ENCODE measurements at regions not wholly inside any gene's neighbourhood (a gene's known extent, or its start where the extent isn't known, plus 50 kb on each side); places are given as distances from the start of the nearest gene placed in this dataset.

DNA sequence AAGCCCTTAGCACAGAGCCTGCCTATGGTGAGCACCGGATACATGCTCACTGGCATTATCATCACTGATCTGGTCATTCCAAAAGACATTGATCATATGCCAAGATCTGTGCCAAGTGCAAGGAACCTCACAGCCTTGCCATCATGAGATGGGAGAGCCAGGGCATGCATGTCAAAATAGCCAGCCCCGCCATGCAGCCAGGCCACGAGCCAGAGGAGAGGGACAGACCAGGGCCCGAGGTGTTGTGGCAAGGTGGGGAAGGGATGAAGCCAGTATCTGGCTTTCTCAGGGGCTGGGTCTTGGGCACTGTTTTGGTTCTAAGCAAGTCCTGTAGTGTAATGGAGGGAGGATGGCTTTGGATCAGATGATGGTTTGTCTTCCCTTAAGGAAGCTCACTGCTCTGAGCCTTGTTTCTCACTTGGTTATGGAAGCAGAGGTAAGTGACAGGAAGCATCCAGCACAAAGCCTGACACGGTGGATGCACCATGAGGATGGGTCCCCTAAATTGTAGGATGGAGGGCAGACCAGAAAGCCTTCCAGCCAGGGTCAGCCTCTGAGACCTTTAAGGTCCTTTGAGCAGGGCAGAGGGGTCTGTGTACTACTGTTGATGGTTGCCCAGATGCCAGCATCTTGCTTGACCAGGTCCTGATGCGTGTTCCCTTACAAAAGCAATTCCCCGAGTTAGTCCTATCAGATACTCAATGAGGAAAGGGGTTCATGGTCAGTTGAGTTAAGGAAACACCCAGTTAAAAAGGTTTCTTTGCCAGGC is 247.7 kb upstream of the TLE3 start:
- peaks cover 5% of the 10 kb centered on the region for H3K27me3 Mint-ChIP-seq
- no peaks in the 10 kb centered on the region for H3K36me3 Mint-ChIP-seq (ENCODE audit: low read depth)
- H3K27ac Mint-ChIP-seq, result no peak overlapping the region
- DNase-seq (no peak), ATAC-seq (no peak)
- H3K4me1 Mint-ChIP-seq, result peaks cover 5% of the 10 kb centered on the region
- H3K4me3 Mint-ChIP-seq, result no peak overlapping the region
- H3K9me3 Mint-ChIP-seq, result no peaks in the 10 kb centered on the region

DNA sequence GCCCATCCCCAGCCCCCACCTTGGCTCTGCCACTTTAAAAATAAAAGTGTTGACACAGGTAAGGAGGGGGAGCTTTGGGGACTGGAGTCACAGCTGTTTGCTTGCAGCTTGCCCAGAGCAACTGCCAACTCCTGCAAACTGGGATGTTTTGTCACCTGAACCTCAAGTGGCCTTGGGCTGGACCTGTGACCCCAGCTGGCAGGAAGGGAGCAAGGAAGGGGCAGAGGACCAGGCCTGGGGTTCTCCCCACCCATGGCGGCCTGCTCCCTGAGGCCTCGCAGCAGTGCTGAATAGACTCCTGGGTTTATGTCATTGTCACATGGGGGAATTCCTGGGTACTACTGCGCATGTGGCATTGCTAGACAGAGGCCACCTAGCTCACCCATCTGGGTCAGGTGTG is 246.9 kb upstream of the TLE3 start:
- Mint-ChIP-seq H3K27me3 (peaks cover 5% of the 10 kb centered on the region), H3K4me1 (peaks cover 5% of the 10 kb centered on the region), H3K4me3 (no peak overlapping the region), H3K27ac (no peak overlapping the region), H3K36me3 (ENCODE audit: low read depth) (no peaks in the 10 kb centered on the region), H3K9me3 (no peaks in the 10 kb centered on the region)
- ATAC-seq, result no peak
- no peak for DNase-seq

DNA sequence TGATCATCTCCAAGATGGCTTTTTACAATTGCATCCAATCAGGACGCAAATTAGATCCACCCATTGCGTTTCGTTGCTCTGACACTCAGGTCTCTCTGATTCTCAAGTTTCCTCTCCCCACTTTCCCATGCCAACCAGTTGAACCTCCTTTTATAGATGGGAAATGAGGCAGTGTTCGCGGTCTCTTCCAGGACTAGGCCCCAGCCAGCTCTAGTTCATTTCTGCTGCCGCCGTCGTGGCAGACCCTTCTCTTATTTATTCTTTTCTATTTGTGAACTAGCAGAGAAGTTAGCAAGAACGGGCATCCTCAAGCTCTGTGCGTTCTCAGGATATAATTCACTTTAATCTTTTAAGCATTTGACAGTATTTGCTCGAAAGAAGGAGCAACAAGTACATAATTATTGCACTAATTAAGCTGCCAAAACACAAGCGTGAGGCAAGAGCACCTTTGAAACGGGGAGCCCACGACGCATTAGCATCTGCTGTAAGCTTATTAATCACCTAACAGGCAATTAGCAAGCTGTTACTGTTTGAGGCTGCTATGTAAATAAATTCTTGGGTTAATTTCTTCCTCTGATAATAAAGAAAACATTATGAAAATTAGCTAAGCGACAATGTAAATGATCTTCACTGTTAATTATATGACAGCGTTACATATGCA is 246.4 kb upstream of the TLE3 start:
- Mint-ChIP-seq H3K9me3 (no peaks in the 10 kb centered on the region), H3K4me3 (no peak overlapping the region), H3K27ac (no peak overlapping the region), H3K27me3 (peaks cover 4% of the 10 kb centered on the region), H3K4me1 (peaks cover 5% of the 10 kb centered on the region), H3K36me3 (ENCODE audit: low read depth) (no peaks in the 10 kb centered on the region)
- DNase-seq, result no peak
- no peak for ATAC-seq

DNA sequence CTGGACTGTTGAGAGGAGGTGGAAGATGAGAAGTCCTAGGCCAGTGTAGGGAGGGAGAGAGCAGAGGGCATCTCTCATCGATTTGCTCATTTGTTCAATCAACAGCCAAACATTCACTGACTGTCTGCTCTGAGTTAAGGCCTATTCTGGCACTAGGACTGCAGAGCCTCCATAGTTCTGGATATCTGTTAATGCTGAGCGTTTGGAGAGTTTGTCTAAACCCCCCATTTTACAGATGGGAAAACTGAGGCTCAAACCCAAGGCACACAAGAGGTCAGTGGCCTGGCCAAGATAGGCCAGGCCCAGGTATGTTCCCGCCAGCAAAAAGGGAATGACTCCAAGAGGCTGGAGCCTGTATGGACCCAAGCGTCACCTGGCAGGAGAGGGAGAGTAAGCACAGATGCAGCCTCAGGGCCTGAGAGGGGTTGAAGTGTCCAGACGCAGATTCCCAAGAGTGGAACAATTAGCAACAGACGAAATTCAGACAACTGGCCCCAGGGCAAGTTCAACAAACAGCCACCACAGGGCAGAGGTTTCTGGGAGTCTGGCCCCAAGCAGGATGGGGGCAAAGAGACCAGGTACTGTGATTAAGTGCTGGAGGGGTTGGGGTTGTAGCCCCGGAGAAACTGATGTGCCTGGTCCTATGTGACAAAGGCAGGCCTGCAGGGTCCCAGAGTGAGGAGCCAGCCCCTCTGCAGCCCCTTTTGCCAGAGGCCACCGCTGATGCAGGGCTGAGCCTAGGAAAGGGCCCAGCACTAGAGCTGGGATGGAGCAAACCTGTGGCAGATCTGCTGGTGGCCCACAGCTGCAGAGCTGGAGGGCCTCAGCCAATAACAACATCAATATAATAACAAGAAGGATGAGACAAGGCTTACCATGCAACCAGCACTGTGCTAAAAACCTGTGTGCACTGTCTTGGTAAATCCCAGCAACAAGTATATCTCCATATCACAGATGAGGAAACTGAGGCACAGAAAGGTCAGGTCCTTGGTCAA is 245.1 kb upstream of the TLE3 start:
- Mint-ChIP-seq H3K36me3 (ENCODE audit: low read depth) (no peaks in the 10 kb centered on the region), H3K4me1 (no peaks in the 10 kb centered on the region), H3K27me3 (peaks cover under 1% of the 10 kb centered on the region), H3K9me3 (no peaks in the 10 kb centered on the region), H3K4me3 (no peak overlapping the region), H3K27ac (no peak overlapping the region)
- ATAC-seq (no peak), DNase-seq (no peak)

DNA sequence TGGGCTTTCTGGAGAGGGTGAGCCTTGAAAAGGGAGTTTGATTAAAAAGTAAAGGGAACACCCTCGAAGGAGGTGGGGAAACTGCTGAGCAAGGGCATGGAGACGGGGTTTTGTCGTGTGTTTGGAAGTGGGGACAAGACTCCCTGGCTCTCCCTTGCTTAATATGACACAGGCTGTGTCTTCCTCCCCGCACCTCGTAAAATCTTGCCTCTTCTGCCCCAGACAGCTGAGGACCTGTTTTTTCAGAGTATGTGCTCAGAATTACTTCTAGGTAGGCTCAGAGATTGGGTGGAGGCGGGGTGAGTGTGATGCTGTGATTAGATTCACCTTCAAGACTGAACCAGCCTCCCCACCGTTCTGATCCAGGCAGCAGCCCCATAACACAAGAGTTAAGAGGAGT is 244.4 kb upstream of the TLE3 start:
- H3K36me3 Mint-ChIP-seq (ENCODE audit: low read depth), result no peaks in the 10 kb centered on the region
- no peak for ATAC-seq
- H3K9me3 Mint-ChIP-seq, result no peaks in the 10 kb centered on the region
- H3K27ac Mint-ChIP-seq, result no peak overlapping the region
- no peaks in the 10 kb centered on the region for H3K4me1 Mint-ChIP-seq
- no peak overlapping the region for H3K4me3 Mint-ChIP-seq
- no peak for DNase-seq
- no peaks in the 10 kb centered on the region for H3K27me3 Mint-ChIP-seq

DNA sequence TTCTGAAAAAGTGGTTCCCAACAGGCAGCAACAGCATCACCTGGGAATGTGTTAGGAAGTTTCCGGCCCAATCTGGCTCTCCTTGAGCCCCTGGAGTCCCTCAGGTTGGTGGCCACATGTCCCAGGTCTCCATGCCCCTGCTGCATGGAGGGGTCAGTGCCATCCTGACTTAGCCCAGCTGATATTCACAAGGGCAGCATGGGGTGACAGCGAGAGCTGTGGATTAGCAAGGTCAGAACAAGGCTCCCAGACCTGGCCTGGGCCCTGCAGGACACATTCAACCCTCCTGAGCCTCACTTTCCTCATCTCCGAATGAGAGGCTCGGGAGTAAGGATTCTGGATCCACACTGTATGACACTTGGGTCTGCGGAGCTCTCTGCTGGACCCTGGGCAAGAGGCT is 243.8 kb upstream of the TLE3 start:
- Mint-ChIP-seq H3K9me3 (no peaks in the 10 kb centered on the region), H3K4me1 (no peaks in the 10 kb centered on the region), H3K36me3 (ENCODE audit: low read depth) (no peaks in the 10 kb centered on the region), H3K4me3 (no peak overlapping the region), H3K27ac (no peak overlapping the region), H3K27me3 (no peaks in the 10 kb centered on the region)
- ATAC-seq (no peak), DNase-seq (no peak)

DNA sequence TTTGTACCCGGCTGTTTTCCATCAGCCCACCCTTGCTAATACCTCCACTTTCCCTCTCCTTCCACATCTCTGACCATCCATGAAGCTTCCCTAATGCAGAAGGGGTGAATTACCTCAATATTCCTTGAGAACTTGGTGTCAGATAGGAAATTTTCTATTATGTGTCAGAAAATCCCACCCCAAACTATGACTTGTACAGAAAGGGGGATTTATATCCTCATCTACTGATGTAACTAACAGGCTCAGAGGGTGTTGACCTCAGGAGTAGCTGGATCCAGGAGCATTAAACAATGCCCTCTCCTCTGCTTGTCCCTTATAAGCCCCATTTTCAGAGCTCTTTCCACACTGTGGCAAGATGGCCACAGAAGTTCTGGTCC is 242.8 kb upstream of the TLE3 start:
- Mint-ChIP-seq H3K36me3 (ENCODE audit: low read depth) (peaks cover 2% of the 10 kb centered on the region), H3K4me1 (peaks cover 2% of the 10 kb centered on the region), H3K27ac (no peak overlapping the region), H3K9me3 (peaks cover 4% of the 10 kb centered on the region), H3K4me3 (no peak overlapping the region), H3K27me3 (peaks cover 4% of the 10 kb centered on the region)
- ATAC-seq (no peak), DNase-seq (no peak)

DNA sequence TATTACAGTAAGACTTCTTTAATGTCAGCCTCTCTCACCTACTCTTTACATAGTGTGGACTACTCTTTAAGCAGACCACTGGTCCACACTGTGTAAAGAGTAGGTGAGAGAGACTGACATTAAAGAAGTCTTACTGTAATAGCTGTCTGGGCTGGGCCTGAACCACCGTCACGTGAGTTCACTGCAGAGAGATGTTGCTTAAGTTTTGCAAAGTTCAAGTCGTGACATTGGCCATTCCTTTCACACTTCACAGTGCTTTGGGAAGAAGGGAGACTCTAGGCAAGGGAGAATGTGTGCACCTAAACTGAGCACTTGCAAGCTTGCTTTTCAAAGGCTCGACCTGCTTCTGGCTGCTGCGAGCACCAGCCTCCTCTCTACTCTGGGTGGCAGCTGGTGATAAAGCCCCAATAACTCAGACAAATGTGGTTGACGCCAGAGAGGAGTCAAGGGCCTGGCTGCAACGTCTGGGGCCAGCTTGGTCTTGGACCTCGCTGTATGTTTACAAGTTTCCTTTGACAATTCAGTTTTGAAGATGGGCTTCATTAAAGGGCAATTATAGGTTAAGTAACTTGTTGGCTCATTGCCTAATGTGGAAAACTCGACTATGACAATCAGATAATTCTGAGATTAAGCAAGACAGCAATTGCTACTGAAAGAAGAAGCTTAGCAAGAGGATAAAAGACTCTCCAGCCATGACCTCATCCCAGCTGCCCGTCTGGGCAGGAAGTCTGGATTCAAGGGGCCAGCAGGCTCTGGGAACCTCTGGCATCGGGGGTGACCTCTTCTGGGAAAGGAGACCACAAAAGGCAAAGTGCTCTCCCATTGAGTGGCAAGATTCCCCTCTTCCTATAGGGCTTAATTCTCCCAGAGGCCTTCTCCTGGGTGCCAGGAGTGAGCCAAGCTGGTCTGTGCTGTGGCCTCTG is 242.1 kb upstream of the TLE3 start:
- Mint-ChIP-seq H3K4me3 (no peak overlapping the region), H3K27ac (no peak overlapping the region), H3K27me3 (peaks cover 4% of the 10 kb centered on the region), H3K4me1 (peaks cover 2% of the 10 kb centered on the region), H3K9me3 (peaks cover 6% of the 10 kb centered on the region), H3K36me3 (ENCODE audit: low read depth) (peaks cover 2% of the 10 kb centered on the region)
- ATAC-seq, result no peak
- no peak for DNase-seq

DNA sequence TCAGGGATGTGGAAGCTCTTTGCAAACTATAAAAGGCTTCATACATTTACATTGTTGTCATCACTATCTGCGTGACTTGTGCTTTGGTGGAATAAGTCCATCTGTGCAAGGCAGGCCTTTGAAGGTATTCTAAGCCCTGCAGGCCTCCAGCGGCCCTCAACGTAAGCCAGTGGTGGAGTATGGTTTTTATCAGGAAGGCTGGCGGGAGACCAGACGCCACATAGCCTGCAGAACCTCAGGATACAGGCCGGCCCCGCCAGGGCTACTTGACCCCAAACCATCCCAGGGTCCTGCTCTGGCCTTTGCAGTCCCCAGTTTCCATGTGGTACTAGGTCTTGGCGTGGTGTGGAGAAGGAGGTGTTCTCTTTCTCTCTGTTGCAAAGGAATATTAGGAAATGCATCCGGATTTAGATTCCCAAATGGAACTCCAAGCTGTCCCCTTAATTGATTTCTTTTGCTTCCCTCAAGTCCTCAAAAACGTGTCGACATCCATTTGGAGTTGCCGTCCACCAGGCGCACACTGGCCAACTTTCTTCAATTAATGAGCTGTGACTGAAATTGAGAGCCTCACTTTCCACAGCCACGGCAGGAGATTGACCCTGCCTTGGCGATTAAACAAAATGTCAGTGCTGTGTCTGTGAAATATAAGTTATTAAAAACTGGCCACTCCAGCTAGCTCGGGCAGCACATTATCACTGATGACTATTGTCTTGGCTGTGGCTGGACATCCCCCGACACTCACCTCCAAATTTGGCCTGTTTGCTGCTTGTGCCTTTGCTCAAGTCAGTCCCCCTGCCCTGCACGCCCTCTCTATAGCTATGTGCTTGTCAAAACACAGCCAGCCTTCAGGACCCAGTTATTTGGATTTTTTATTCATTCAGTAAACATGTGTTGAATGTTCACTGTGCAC is 239.8 kb upstream of the TLE3 start:
- no peak for ATAC-seq
- Mint-ChIP-seq H3K27me3 (peaks cover 4% of the 10 kb centered on the region), H3K9me3 (peaks cover 24% of the 10 kb centered on the region), H3K36me3 (ENCODE audit: low read depth) (peaks cover 2% of the 10 kb centered on the region), H3K4me3 (no peak overlapping the region), H3K4me1 (peaks cover 2% of the 10 kb centered on the region), H3K27ac (no peak overlapping the region)
- DNase-seq, result no peak

DNA sequence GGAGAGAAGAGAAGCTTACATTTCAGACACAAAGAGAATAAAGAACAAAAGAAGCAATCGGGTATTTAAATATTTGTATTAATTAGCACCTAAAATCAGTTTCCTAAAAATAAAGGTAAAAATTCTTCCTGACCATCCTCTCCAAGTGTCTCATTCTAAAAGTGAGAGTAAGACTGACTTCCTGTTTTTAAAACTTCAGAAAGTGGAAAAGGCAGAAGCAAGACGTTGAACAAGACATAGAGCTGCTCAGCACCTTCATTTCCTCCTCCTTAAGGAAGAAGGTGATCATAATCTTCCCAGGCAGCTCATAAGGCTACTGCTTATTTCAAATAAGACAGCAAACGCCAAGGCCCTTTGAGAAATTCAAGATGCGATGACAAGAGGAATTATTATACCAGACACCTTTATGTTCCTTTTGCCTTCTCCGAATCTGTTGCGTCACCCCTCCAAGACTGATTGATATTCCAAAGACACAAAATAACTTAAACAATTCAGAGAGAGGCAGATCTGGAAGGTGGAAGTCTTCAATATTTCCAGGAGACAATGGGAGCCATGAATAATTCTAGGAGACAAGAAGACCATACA is 238.8 kb upstream of the TLE3 start:
- no peak for ATAC-seq

DNA sequence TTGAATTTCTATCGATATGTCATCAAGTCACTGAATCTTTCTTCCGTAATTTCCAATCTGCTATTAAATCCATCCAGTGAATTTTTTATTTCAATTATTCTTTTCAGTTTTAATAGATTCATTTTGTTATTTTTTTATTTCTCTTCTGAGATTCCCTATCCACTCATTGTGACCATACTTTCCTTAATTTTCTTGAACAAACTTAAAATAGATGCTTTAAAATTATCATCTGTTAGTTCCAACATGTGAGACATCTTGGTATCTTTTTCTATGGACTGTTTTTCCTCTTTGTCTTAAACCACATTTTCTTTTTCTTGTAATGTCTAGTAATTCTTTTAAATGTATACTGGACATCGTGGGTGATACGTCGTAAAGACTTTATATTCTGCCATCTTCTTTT is 236.6 kb upstream of the TLE3 start:
- Mint-ChIP-seq H3K27ac (no peak overlapping the region), H3K27me3 (peaks cover 6% of the 10 kb centered on the region), H3K4me3 (no peak overlapping the region), H3K36me3 (ENCODE audit: low read depth) (peaks cover 2% of the 10 kb centered on the region), H3K4me1 (peaks cover 2% of the 10 kb centered on the region), H3K9me3 (peaks cover 27% of the 10 kb centered on the region)
- DNase-seq (no peak), ATAC-seq (no peak)

More for the DNA sequence above, 238.8 kb upstream of the TLE3 start:
- DNase-seq, result no peak
- H3K36me3 Mint-ChIP-seq (ENCODE audit: low read depth), result peaks cover 2% of the 10 kb centered on the region
- no peak overlapping the region for H3K4me3 Mint-ChIP-seq
- H3K27ac Mint-ChIP-seq, result no peak overlapping the region
- H3K27me3 Mint-ChIP-seq, result peaks cover 4% of the 10 kb centered on the region
- peaks cover 24% of the 10 kb centered on the region for H3K9me3 Mint-ChIP-seq
- peaks cover 2% of the 10 kb centered on the region for H3K4me1 Mint-ChIP-seq

DNA sequence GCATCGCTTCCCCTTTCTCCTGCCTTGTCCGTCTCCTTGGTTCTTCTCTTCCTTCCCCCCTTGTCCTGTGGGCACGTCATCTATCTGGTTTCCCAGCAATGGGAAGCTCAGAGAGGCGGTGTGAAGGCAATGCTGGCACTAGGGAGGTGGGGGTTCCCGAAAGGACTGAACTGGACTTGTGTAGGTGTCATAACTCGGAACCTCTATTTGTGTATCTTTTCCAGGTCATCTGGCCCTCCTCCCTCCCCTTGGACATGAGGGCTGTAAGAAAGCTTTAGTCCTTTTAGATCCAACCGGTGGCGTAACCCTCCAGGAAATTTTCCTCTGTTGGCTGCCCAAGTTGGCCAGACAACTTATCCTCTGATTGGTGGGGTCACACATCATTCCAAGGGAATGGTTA is 231.5 kb upstream of the TLE3 start:
- Mint-ChIP-seq H3K36me3 (ENCODE audit: low read depth) (no peaks in the 10 kb centered on the region), H3K27me3 (peaks cover 14% of the 10 kb centered on the region), H3K27ac (no peak overlapping the region), H3K9me3 (peaks cover 14% of the 10 kb centered on the region), H3K4me3 (no peak overlapping the region), H3K4me1 (peaks cover 12% of the 10 kb centered on the region)
- DNase-seq (no peak), ATAC-seq (no peak)

DNA sequence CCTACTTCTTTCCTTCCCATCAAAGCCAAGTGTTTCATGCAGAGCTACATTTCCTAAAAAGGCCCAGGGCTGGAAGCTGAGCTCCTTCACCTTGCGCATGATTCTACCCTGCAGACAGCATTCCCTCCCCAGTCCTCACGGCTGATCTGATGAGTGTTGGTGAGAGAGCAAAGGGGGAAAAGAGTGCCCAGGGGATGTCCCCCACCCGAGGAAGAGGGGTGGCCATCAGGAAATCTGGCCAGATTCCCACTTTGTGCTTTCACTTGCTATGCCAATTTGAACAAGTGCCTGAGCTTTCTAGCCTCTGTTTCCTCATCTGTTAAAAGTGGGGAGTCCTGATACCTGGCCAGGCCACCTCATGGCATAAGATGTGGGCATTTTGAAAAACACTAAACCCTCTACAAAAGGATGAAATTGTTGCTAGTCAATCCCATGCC is 231.0 kb upstream of the TLE3 start:
- Mint-ChIP-seq H3K4me3 (no peak overlapping the region), H3K36me3 (ENCODE audit: low read depth) (no peaks in the 10 kb centered on the region), H3K27me3 (peaks cover 14% of the 10 kb centered on the region), H3K27ac (no peak overlapping the region), H3K9me3 (peaks cover 9% of the 10 kb centered on the region), H3K4me1 (peaks cover 12% of the 10 kb centered on the region)
- no peak for ATAC-seq
- no peak for DNase-seq

Measured in activated naive CD8-positive, alpha-beta T cell treated with anti-CD3 and anti-CD28 coated beads, Interleukin-2, amount 50 U/mL, for 24 hours (primary cell).